Retina (tissue), 1 donor: ENCODE measurements at regions not wholly inside any gene's neighbourhood (a gene's known extent, or its start where the extent isn't known, plus 50 kb on each side); places are given as distances from the start of the nearest gene placed in this dataset.

Experiments
- DNase-seq: peaks from one replicate; pipeline ENCODE4 v3.0.0-alpha.2; 2016

DNA sequence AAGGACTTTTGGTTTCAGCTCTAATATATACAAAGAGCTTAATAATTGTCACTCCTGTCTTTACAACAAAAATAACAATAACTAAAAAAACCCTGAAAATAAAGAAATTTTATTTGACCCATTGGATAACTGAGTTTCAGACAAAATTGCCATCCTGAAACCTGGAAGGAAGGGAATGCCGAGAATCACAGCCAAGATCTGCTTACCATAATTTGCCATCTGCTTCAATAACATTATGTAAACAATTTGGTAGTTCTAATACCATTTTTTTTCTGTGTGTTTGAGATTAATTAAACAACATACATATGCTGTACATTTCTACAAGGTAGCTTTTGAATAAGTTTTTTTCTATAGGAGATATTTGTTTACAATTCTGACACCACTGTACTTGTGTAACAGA lies 596.3 kb upstream of the MGAT4C start:
- DNase-seq: no peak

DNA sequence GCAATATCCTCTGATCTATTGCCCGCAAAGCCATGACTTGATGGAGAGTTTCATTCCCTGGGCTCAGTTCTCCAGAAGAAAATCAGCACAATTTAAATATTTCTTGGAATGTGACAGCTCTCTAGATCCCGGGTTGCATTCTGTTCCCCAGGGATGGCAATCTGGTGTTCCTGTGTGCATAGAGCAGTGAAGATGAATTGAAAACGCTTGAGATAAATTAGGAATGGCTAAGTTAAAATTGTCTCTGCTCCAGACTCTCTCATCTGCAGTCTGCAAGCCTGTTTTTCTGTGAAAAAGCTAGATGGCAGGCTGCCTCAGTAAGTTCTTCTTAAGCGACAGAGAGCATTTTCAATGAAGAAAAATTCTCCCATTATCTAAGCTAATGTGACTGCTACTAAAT lies 582.5 kb upstream of the MGAT4C start:
- peak; percentile 11 for DNase-seq

DNA sequence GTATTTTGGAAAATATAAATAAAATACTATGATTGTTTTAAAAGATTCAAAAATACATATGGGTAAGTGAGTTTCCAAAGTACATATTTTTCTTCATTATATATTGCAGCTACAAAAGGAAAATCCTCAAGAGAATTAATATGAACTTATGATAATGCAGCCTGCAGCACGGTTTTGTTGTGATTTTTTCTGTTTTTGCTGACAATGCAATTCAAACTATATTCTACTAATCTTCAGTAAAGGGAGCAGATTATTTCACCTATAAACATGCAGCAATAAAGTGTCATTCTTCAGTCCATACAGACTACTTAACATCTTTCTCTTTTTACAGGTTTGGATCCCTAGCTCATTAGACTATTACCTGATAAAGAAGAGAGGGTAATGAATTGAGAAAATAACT lies 582.1 kb upstream of the MGAT4C start:
- DNase-seq: no peak

GRCh38 chr12:86837246-86837645 lies 581.1 kb upstream of the MGAT4C start:
- DNase-seq: no peak

- no peak for DNase-seq
Observed at GRCh38 chr12:86834217-86834616, 578.0 kb upstream of the MGAT4C start.

- no peak for DNase-seq
Observed at GRCh38 chr12:86827409-86827808, 571.2 kb upstream of the MGAT4C start.

DNA sequence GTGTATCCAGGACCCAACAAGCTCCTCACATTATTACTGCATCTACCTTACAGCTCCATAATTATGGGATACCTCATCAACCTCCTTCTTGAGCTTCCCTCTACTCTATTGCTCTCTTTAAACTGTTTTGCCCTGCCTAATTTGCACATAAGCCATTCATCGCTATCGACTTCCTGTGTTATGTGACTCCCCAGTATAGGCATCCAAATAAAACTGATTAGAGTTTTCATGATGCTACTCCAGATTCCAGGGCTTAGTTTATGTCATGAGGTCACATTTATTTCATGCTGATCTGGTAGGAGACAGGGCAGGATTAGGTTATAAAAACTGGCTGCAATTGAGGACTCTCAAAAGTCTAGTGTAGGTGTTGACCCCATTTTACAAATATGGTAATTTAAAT lies 569.9 kb upstream of the MGAT4C start:
- no peak for DNase-seq

GRCh38 chr12:86801439-86801838 lies 545.2 kb upstream of the MGAT4C start:
- DNase-seq: no peak

- DNase-seq: no peak
Observed at GRCh38 chr12:86799616-86800015, 543.4 kb upstream of the MGAT4C start.

GRCh38 chr12:86796550-86796949 lies 540.4 kb upstream of the MGAT4C start:
- DNase-seq: no peak

- DNase-seq: no peak
Observed at GRCh38 chr12:86788661-86789060, 532.5 kb upstream of the MGAT4C start.

DNA sequence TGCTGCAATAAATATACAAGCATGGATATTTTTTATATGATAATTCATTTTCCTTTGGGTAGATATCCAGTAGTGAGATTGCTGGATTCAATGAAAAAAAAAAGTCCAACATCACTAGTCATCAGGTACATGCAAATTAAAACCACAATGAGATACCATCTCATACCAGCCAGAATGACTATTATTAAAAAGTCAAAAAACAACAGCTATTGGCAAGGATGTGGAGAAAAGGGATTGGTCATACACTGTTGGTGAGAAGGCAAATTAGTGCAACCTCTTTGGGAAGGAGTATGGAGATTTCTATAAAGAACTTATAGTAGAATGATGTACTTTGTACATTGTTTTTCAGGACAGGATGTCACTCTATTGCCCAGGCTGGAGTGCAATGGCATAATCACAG lies 531.2 kb upstream of the MGAT4C start:
- DNase-seq: no peak

- no peak for DNase-seq
Observed at GRCh38 chr12:86777325-86777724, 521.1 kb upstream of the MGAT4C start.

- DNase-seq: no peak
Observed at GRCh38 chr12:86774841-86775388, 518.7 kb upstream of the MGAT4C start.

GRCh38 chr12:86772696-86773095 lies 516.5 kb upstream of the MGAT4C start:
- DNase-seq: no peak

GRCh38 chr12:86770871-86771270 lies 514.7 kb upstream of the MGAT4C start:
- DNase-seq: no peak

DNA sequence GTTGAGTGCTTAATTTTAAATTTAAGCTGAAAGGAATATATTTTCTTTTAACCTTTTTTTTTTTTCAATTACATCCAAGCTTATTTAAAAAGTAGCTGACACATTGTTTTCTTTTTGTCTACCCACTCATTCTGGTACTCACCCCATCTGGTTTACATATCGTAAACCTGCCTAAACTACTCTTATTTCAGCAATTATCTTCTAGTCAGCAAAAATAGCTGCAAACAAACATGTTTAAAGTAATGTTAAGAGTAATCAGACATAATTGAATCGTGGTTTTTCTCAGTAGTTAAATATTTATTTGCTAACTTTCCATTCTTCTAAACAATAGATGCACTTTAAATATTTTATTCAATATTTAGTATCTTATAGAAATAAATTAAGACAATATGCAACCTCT lies 492.7 kb upstream of the MGAT4C start:
- no peak for DNase-seq

GRCh38 chr12:86744547-86745212 lies 488.5 kb upstream of the MGAT4C start:
- DNase-seq: no peak

DNA sequence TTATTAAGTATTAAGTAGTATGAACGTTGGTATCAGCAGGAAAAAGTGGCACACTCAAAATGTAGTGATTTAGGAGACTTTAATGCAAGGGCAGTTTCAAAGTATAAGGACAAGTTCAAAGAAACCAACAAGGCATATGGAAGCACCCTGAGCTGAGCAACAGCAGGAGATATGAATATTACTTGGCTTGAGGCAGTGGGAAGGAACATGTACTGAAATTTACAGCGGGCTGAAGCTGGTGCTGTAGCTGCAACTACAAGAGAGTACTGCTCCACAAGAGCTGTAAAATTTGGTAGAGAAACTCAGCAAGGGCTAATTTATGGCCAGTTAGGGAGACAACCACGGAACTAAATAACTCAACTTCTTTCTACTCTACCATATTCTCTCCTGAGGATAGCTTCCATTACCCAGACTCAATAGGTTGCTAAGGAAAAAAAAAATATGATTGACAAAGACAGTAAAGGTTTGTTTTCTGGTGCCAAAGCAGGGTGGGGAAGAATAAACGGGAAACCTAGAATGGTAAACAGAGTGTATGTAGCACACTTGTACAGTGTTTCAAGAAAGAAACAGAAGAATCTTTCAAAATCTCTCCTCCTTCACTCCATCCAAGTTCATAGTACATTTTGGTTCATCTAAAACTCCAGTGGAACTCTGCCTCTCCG lies 487.8 kb upstream of the MGAT4C start:
- DNase-seq: no peak

DNA sequence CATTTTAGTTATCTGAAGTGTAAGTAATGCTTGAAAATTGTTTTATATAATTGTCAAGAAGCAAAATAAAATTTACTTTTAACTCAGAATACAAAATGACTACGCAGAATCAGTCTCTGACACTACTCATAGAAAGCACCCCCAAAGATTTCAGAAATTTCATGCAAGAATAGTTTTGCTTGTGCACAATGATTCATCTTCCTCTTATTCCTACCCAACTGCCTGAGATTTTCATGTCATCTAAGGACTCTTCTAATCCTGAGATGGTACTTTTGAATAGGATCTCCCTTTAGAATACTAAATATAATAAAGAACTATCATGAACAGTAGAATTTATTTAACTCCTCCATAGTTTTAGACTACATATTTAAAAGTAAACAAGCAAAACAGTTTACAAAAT lies 485.3 kb upstream of the MGAT4C start:
- no peak for DNase-seq

- DNase-seq: no peak
Observed at GRCh38 chr12:86735851-86736250, 479.7 kb upstream of the MGAT4C start.

GRCh38 chr12:86735072-86735471 lies 478.9 kb upstream of the MGAT4C start:
- DNase-seq: no peak

GRCh38 chr12:86730233-86730632 lies 474.0 kb upstream of the MGAT4C start:
- no peak for DNase-seq

DNA sequence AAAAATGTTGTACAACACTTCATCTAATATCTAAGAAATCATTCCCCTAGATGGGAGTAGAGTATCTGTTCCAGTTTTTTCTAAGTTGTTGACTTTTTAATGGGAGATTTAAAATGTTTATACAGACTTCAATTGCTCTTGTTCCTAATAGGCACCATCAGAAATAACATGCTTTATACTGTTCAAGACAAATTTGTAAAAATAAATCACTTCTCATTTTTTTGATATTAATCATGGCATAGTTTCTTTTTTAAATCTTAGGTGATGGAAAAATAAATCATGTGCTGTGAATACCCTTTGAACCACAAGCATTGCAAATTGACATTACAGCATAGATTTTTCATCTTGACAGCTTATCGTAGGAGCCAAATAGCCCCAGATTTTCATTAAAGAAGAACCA lies 473.5 kb upstream of the MGAT4C start:
- no peak for DNase-seq

DNA sequence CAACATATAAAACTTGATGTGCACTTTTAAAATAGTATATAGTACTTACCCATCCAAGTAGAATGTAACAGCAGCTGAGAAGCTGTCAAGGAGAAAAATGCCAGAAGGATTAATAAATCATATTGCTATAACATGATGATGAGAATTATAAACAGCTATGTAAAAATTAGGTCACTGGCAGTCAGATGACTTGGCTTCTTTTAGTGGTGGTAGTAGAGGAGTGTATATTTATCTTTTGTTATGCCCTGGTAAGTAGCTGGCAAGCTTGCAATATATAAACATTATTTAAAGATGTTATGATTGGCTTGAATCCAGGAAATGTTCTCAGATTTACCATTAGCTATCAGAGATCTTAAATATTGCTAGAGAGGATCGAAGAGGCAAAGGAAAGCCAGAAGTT lies 471.0 kb upstream of the MGAT4C start:
- DNase-seq: no peak
